ENCODE measurements at regions not wholly inside any gene's neighbourhood (a gene's known extent, or its start where the extent isn't known, plus 50 kb on each side); places are given as distances from the start of the nearest gene placed in this dataset.

- Mint-ChIP-seq H3K36me3 (ENCODE audit: low read depth) (peaks cover 3% of the 10 kb centered on the region), H3K27ac (ENCODE audit: unreplicated experiment) (no peak overlapping the region), H3K9me3 (ENCODE audit: low read depth) (peaks cover 21% of the 10 kb centered on the region), H3K4me3 (ENCODE audit: unreplicated experiment) (no peak overlapping the region), H3K27me3 (ENCODE audit: low read depth) (no peaks in the 10 kb centered on the region), H3K4me1 (ENCODE audit: low read depth) (no peaks in the 10 kb centered on the region)
- TF ChIP-seq CTCF (IDR thresholded peaks at IDR 0.05): no peak
- no peak for DNase-seq (ENCODE audit: low spot score)
Observed at GRCh38 chr10:83432261-83433045, 706.9 kb upstream of the GHITM start.

GRCh38 chr10:83433705-83434104, 705.6 kb upstream of the GHITM start:
- no peak overlapping the region for H3K4me3 Mint-ChIP-seq (ENCODE audit: unreplicated experiment)
- no peak overlapping the region for H3K27ac Mint-ChIP-seq (ENCODE audit: unreplicated experiment)
- H3K4me1 Mint-ChIP-seq (ENCODE audit: low read depth): no peaks in the 10 kb centered on the region
- H3K9me3 Mint-ChIP-seq (ENCODE audit: low read depth): peaks cover 15% of the 10 kb centered on the region
- DNase-seq (ENCODE audit: low spot score): no peak
- TF ChIP-seq CTCF (IDR thresholded peaks at IDR 0.05): no peak
- peaks cover 3% of the 10 kb centered on the region for H3K36me3 Mint-ChIP-seq (ENCODE audit: low read depth)
- H3K27me3 Mint-ChIP-seq (ENCODE audit: low read depth): no peaks in the 10 kb centered on the region

DNA sequence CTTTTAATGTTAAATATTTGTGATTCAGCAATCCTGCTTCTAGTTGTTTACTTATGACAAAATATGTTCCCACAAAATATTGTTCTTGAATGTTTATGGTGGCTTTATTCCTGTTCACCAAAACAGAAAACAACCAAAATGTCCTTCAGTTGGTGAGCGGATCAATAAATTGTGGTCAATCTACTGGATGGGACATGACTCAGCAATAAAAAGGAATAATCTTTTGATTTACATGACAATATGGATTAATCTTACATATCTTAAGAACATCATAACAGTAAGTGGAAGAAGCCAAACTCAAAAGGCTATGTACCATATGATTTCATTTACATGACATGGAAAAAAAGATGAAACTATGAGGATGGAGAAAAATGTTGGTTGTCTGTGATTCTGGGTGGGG, 691.3 kb upstream of the GHITM start:
- no peak for TF ChIP-seq CTCF (IDR thresholded peaks at IDR 0.05)
- H3K27me3 Mint-ChIP-seq (ENCODE audit: low read depth): no peaks in the 10 kb centered on the region
- H3K9me3 Mint-ChIP-seq (ENCODE audit: low read depth): peaks cover 4% of the 10 kb centered on the region
- H3K4me1 Mint-ChIP-seq (ENCODE audit: low read depth): no peaks in the 10 kb centered on the region
- no peak overlapping the region for H3K4me3 Mint-ChIP-seq (ENCODE audit: unreplicated experiment)
- no peaks in the 10 kb centered on the region for H3K36me3 Mint-ChIP-seq (ENCODE audit: low read depth)
- H3K27ac Mint-ChIP-seq (ENCODE audit: unreplicated experiment): no peak overlapping the region
- DNase-seq (ENCODE audit: low spot score): no peak

- no peaks in the 10 kb centered on the region for H3K4me1 Mint-ChIP-seq (ENCODE audit: low read depth)
- no peaks in the 10 kb centered on the region for H3K27me3 Mint-ChIP-seq (ENCODE audit: low read depth)
- H3K9me3 Mint-ChIP-seq (ENCODE audit: low read depth): peaks cover 2% of the 10 kb centered on the region
- TF ChIP-seq CTCF (IDR thresholded peaks at IDR 0.05): no peak
- no peaks in the 10 kb centered on the region for H3K36me3 Mint-ChIP-seq (ENCODE audit: low read depth)
- H3K4me3 Mint-ChIP-seq (ENCODE audit: unreplicated experiment): no peak overlapping the region
- H3K27ac Mint-ChIP-seq (ENCODE audit: unreplicated experiment): no peak overlapping the region
- peak; percentile 72 for DNase-seq (ENCODE audit: low spot score)
Observed at GRCh38 chr10:83458611-83459010, 680.7 kb upstream of the GHITM start.

GRCh38 chr10:83459124-83459523, 680.2 kb upstream of the GHITM start:
- Mint-ChIP-seq H3K4me1 (ENCODE audit: low read depth) (no peaks in the 10 kb centered on the region), H3K9me3 (ENCODE audit: low read depth) (peaks cover 2% of the 10 kb centered on the region)

More at GRCh38 chr10:83459124-83459523, 680.2 kb upstream of the GHITM start:
- no peak overlapping the region for H3K27ac Mint-ChIP-seq (ENCODE audit: unreplicated experiment)
- no peak overlapping the region for H3K4me3 Mint-ChIP-seq (ENCODE audit: unreplicated experiment)
- no peak for TF ChIP-seq CTCF (IDR thresholded peaks at IDR 0.05)
- peak; percentile 60 for DNase-seq (ENCODE audit: low spot score)
- H3K36me3 Mint-ChIP-seq (ENCODE audit: low read depth): no peaks in the 10 kb centered on the region
- H3K27me3 Mint-ChIP-seq (ENCODE audit: low read depth): no peaks in the 10 kb centered on the region
